Activated effector memory CD4-positive, alpha-beta T cell treated with anti-CD3 and anti-CD28 coated beads, Interleukin-2, amount 50 U/mL, for 16 hours (primary cell): ENCODE measurements at regions not wholly inside any gene's neighbourhood (a gene's known extent, or its start where the extent isn't known, plus 50 kb on each side); places are given as distances from the start of the nearest gene placed in this dataset.
A peak's percentile ranks its signal among the peaks of the same experiment; 100 is the strongest.

Source experiments
- DNase-seq: peaks from one replicate; pipeline ENCODE4 v3.0.0-alpha.2; 2020

DNA sequence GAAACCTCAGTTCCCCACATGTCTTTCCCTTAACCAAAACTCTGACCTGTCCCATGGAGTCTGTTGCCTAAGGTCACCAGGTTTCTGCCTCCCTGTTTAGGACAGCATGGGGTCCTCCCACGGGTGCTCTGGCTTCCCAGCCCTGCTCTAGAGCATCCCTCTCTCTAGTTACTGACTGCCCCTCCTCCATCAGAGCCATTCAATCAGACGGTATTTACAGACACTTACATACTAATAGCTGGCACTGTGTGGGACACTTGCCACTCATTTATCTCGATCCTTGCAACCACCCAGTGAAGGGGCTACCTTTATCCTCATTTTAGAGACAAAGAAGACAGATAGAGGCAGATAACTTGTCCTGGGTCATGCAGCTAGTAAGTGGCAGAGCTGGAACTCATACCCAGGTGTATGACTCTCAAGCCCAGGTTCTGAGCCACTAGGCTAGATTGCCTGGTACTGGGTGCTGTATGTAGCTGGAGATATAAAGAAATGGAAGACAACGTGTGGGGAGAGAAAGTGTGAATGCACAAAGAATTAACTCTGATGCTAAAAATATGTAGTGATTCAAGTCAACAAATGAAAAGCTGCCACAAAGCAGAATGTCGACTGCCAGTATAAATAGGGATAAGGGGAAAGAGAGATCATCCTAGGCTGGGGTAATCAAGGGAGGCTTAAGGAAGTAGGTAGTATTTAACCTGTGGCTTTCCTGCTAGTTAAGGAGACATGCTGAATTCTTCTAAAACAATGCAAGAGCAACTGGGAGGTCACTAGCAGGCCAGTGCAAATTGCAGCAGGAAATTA, 52.5 kb upstream of the PDE8B start:
- no peak for DNase-seq

DNA sequence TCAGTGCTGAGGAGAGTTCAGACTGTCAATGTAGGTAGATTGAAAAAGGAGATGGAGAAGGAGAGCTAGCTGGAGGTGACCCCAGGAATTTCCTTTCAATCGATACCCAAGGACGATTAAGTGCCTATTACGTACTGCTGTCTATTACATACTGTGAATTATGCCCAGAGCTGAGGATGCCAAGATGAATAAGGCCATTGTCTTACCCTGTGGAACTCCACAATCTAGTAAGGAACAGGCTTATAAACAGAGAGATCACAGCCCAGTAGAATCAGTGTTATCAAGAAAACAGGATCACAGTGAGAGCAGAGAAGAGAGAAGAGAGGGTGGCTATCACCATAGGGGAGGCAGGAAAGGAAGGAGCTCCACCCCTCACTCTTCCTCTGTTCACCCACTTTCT, 54.1 kb upstream of the PDE8B start:
- no peak for DNase-seq

DNA sequence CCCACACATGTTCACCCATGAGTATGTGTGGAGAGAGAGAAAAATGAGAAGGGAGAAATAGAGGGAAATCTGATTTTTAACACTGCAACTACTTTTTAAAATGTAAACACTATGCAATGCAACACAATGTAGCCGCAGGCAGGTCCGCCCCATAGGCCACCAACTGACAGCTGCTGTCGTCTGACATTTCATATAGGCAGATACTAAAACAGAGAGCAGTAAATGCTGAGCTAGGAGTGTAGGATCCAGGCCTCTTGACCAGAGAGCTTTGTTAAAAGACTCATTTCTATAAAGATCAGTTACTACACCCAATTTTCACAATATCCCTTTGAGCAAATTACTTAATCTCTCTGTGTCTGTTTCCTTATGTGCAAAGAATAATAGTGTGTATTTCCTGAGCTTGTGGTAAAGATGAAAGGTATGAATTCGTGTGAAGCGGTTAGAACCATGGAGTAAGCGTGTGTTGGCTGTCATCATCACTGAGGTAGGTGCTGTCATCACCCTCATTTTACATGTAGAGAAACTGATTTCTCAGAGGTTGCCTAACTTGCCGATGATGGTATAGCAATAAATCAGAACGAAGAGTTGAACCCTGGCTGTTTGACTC, 55.2 kb upstream of the PDE8B start:
- DNase-seq = no peak

DNA sequence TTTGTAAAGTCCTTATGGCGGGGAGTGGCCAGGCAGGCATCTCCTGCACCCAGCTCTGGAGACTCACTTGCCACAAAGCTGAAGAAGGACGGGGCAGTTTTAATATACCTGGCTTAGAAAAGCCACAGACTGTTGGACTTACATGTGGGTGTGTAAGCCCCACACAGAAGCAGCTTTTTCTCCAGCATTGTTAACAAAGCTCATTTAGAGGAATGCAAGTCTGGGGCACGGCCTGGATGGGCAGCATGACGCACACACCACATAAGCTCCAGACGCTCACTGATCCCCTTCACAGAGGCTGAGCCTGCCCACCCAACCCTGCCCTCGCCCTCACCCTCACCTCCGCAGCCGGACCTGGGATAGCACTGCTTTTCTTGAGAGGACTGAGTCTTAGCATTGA, 58.0 kb upstream of the PDE8B start:
- no peak for DNase-seq

DNA sequence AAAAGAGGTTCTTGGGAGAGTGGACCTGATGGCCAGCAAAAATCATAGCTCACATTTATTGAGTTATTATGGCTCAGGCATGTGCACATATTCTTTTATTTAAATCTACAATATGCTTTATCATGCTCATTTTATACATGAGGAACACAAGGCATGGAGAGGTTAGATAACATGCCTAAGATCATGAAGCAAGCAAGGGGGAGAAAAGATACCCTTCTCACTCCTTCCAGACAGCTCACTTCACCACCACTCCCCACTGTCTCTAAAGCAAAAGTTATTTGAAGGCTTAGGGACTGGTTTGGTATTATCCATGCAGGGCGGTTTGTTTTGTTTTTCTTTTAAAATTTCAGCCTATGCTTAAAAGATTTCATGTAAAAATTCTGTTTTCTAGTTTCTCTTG, 59.0 kb upstream of the PDE8B start:
- DNase-seq = no peak

DNA sequence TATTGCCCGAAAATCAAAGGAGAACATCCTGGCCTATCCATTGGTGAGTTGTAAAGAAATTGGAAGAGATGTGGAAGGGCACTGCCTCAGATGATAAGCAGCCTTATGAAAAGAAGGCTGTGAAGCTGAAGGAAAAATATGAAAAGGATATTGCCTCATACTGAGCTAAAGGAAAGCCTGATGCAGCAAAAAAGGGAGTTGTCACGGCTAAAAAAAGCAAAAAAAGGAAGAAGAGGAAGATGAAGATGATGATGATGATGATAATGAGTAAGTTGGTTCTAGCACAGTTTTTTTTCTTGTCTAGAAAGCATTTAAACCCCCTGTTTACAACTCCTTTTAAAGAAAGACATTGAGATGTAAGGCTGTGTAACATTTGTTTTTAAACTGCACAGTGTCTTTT, 59.8 kb upstream of the ZBED3 start:
- no peak for DNase-seq

DNA sequence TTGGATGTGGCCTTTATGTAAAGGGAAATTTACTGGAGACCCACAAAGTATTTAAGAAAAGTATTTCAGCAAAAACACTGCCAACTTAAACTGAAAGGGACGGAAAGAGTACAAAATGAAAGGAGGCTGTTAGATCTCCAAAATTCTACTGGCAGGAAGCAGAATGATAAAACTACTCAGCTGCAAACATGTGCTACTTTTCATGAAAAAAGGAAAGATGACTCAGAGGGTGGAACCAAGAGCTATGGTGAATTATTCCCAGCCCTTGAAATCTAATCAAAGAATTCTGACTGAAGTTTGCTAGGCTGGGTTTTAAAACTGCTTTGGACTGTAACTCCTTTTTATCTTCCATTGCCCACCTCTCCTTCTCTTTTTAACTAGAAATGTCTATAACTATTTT, 58.6 kb upstream of the ZBED3 start:
- no peak for DNase-seq

DNA sequence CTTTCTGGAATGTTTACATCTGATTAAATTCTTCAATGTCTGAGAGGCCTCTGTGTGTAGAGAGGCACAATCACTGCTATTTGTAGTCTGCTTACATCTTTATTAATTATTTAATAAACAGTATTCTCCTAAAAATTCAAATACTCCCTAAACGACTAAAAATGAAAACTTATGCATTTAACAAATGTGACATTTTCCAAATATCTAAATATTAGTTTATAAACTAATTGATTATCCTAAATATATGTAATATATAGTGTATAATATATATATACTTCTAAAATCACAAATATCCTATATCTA, 57.7 kb upstream of the ZBED3 start:
- DNase-seq = no peak

DNA sequence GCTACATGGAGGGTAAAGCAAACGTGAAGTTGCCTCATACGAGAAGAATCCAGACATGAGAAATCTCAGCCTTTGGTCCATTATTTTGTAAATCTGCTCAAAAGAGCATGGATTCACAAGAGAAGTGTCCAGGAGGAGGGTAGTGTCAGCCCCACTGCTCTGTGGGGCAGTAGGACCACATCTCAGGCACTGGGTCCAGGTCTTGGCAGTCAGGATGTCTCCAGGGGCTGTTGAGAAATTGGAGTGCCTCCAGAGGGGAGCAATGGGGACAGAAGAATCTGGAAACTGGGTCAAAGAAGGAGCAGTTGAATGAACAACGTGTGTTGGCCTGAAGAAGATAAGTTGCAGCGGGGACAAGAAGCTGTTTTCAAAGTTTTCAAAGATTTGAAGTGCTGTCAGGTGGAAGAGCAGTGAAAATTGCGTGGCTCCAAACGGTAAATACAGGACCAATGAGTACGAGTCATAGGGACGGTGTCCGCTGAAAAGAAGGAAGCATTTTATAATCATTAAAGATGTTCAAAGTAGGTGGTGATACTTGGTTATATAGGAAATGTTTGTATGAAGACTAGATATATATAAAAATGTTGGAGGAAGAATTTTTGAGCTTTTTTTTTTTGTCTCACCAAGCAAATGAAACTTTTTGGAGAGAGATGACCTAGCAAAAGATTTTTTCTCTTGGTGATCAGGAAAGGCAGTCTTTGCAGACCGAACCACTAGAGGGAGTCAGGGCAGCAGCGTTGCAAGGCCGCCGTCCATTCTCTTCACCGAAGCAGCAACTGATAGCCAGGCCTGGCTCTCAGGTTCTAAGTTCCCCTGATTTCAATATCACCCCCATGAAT, 57.1 kb upstream of the ZBED3 start:
- DNase-seq = peak; percentile 75

DNA sequence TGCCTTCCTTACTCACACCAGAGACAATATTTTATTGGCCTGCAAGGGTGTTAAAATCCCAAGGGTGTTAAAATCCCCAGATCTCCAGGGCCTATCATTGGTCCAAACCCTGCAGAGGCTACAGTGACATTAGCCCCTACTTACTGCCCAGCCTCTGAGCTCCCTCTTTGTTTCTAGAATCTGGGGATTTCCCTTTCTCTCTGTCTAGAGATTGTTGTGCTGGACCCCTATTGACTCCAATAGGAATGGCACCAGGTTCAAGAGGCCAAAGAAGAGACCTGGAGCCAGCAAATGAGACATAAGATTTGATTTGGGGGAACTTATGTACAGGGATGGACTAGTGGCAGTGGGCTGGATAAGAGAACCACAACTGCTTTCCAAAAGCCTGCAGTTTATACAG, 53.3 kb upstream of the ZBED3 start:
- no peak for DNase-seq

DNA sequence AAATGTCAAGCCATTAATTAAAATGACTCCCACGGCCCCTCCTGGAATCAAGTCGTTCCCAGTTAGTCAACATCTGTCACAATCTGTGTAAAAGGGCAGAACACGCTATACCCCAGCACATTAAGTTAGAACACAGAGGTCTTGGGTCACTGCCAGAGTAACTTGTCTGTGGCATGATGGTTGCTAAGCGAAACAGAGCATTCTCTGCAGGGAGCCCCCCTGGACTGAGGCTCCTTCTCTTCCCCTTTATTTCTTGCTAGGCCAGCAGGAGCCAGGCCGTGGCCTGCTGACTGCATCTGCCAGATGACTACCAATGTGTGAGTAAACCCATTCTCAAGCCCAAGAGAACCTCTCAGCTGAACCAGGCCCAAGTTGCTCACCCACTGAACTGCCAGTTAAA, 51.9 kb upstream of the ZBED3 start:
- no peak for DNase-seq
